GM12874 (cell line): ENCODE measurements at regions not wholly inside any gene's neighbourhood (a gene's known extent, or its start where the extent isn't known, plus 50 kb on each side); places are given as distances from the start of the nearest gene placed in this dataset.

Experiments
- CTCF ChIP-seq: IDR thresholded peaks from 2 replicates; pipeline ENCODE4 v1.5.1; 2011; ENCODE audit warnings: low read depth, mild to moderate bottlenecking, control low read depth, low read length, moderate library complexity; ENCODE audit not compliant: insufficient read depth

GRCh38 chr10:65491799-65492198, 1434.0 kb upstream of the LRRTM3 start:
- no peak for TF ChIP-seq CTCF

GRCh38 chr10:65496541-65496940, 1429.3 kb upstream of the LRRTM3 start:
- no peak for TF ChIP-seq CTCF

GRCh38 chr10:65497837-65498236, 1428.0 kb upstream of the LRRTM3 start:
- no peak for TF ChIP-seq CTCF

- TF ChIP-seq CTCF, result no peak
Observed at GRCh38 chr10:65500716-65501115, 1425.1 kb upstream of the LRRTM3 start.

GRCh38 chr10:65501259-65501658, 1424.6 kb upstream of the LRRTM3 start:
- TF ChIP-seq CTCF, result no peak

- no peak for TF ChIP-seq CTCF
Observed at GRCh38 chr10:65518379-65518778, 1407.5 kb upstream of the LRRTM3 start.

GRCh38 chr10:65528986-65529385, 1396.8 kb upstream of the LRRTM3 start:
- no peak for TF ChIP-seq CTCF

- TF ChIP-seq CTCF, result no peak
Observed at GRCh38 chr10:65531545-65531944, 1394.3 kb upstream of the LRRTM3 start.
